ENCODE measurements at regions not wholly inside any gene's neighbourhood (a gene's known extent, or its start where the extent isn't known, plus 50 kb on each side); places are given as distances from the start of the nearest gene placed in this dataset.

DNA sequence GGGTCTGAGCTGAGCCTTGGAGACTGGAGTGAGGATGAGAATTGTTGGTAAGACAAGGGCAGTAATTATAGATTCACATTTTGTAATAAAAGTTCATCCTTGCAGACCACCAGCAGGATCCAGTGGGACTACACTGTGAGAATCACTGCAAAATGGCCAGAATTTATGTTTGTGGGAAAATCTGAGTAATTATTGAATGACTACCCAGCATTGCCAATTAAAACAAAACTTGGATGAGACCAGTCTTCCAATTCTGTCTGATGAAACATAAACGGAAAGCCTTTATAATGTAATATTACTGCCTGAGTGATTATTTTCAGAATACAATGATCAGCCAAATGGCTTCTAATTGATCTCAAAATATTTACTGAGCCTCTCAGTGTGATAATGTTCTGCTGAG, 323.3 kb upstream of the C2CD4B start:
- Mint-ChIP-seq H3K36me3 (ENCODE audit: low read depth) (no peaks in the 10 kb centered on the region), H3K27ac (ENCODE audit: unreplicated experiment) (no peak overlapping the region), H3K4me3 (ENCODE audit: unreplicated experiment) (no peak overlapping the region), H3K27me3 (ENCODE audit: low read depth) (no peaks in the 10 kb centered on the region), H3K9me3 (ENCODE audit: low read depth) (no peaks in the 10 kb centered on the region), H3K4me1 (ENCODE audit: low read depth) (peaks cover 34% of the 10 kb centered on the region)
- TF ChIP-seq, protein P1, sequence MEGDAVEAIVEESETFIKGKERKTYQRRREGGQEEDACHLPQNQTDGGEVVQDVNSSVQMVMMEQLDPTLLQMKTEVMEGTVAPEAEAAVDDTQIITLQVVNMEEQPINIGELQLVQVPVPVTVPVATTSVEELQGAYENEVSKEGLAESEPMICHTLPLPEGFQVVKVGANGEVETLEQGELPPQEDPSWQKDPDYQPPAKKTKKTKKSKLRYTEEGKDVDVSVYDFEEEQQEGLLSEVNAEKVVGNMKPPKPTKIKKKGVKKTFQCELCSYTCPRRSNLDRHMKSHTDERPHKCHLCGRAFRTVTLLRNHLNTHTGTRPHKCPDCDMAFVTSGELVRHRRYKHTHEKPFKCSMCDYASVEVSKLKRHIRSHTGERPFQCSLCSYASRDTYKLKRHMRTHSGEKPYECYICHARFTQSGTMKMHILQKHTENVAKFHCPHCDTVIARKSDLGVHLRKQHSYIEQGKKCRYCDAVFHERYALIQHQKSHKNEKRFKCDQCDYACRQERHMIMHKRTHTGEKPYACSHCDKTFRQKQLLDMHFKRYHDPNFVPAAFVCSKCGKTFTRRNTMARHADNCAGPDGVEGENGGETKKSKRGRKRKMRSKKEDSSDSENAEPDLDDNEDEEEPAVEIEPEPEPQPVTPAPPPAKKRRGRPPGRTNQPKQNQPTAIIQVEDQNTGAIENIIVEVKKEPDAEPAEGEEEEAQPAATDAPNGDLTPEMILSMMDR (IDR thresholded peaks at IDR 0.05) = no peak
- DNase-seq (ENCODE audit: low spot score) = no peak

DNA sequence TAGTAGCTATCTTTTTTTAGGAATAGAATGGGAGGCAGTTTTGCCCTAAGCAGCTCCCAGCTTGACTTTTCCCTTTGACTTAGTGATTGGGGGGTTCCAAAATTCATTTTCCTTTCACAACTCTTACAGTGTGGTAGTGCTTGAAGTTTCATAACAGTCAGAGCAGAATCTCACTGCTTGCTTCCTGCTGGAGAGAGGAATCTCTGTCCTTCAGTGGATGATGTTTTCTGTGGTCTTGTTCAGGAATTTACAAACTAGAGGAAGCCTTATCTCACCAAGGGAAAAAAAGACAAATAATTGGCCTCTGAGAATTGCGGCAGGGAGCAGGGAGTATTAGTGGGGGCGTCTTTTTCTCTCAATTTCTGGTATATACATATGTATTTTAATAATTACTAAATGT, 326.6 kb upstream of the C2CD4B start:
- H3K4me1 Mint-ChIP-seq (ENCODE audit: low read depth) = peaks cover 16% of the 10 kb centered on the region
- no peaks in the 10 kb centered on the region for H3K9me3 Mint-ChIP-seq (ENCODE audit: low read depth)
- no peaks in the 10 kb centered on the region for H3K36me3 Mint-ChIP-seq (ENCODE audit: low read depth)
- TF ChIP-seq, protein P1 (IDR thresholded peaks at IDR 0.05) = no peak
- H3K27ac Mint-ChIP-seq (ENCODE audit: unreplicated experiment) = no peak overlapping the region
- DNase-seq (ENCODE audit: low spot score) = no peak
- H3K27me3 Mint-ChIP-seq (ENCODE audit: low read depth) = no peaks in the 10 kb centered on the region
- H3K4me3 Mint-ChIP-seq (ENCODE audit: unreplicated experiment) = no peak overlapping the region

DNA sequence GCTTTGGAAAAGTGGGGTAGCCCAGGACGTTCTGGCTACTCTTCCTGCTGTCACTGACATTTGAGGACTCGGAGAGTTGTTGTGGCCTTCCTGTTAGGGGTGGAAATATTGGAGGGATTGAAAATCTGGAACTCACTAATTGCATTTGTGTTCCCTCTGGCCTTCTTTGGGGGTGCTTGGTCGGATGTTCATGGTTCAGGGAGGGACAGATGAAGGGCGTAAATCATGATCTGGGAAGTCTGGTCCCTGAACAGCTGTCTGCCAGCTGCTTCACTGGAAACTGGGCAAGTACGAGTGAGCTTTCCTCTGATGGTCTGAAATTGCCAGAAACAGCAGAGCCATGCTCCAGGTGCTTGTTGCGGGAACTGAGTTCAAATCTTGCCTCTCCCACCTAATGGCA, 327.8 kb upstream of the C2CD4B start:
- no peak overlapping the region for H3K4me3 Mint-ChIP-seq (ENCODE audit: unreplicated experiment)
- TF ChIP-seq, protein P1 (IDR thresholded peaks at IDR 0.05) = no peak
- H3K36me3 Mint-ChIP-seq (ENCODE audit: low read depth) = no peaks in the 10 kb centered on the region
- no peaks in the 10 kb centered on the region for H3K27me3 Mint-ChIP-seq (ENCODE audit: low read depth)
- peaks cover 20% of the 10 kb centered on the region for H3K4me1 Mint-ChIP-seq (ENCODE audit: low read depth)
- H3K9me3 Mint-ChIP-seq (ENCODE audit: low read depth) = no peaks in the 10 kb centered on the region
- no peak overlapping the region for H3K27ac Mint-ChIP-seq (ENCODE audit: unreplicated experiment)
- no peak for DNase-seq (ENCODE audit: low spot score)

DNA sequence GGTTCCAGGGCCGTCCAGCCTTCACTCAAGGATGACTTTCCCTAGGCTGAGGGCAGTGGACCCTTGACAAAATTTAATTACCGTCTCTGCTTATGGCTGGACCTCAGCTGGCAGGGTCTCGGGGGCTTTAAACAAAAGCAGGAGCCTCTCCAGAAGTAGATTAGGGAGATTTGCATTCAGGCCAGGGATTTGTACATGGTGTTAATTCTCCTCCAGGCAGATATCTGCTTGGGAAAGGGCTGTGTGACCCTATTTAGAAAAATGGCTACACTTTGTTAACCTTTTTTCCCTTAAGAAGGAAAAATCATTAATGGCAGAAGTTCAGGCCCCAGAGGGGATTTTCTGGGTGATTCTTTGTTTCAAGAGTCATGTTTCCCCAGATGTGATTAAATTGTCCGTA, 329.1 kb upstream of the C2CD4B start:
- Mint-ChIP-seq H3K27ac (ENCODE audit: unreplicated experiment) (no peak overlapping the region), H3K27me3 (ENCODE audit: low read depth) (no peaks in the 10 kb centered on the region), H3K9me3 (ENCODE audit: low read depth) (no peaks in the 10 kb centered on the region), H3K4me1 (ENCODE audit: low read depth) (peaks cover 25% of the 10 kb centered on the region), H3K36me3 (ENCODE audit: low read depth) (no peaks in the 10 kb centered on the region), H3K4me3 (ENCODE audit: unreplicated experiment) (no peak overlapping the region)
- TF ChIP-seq, protein P1 (IDR thresholded peaks at IDR 0.05) = no peak
- no peak for DNase-seq (ENCODE audit: low spot score)

DNA sequence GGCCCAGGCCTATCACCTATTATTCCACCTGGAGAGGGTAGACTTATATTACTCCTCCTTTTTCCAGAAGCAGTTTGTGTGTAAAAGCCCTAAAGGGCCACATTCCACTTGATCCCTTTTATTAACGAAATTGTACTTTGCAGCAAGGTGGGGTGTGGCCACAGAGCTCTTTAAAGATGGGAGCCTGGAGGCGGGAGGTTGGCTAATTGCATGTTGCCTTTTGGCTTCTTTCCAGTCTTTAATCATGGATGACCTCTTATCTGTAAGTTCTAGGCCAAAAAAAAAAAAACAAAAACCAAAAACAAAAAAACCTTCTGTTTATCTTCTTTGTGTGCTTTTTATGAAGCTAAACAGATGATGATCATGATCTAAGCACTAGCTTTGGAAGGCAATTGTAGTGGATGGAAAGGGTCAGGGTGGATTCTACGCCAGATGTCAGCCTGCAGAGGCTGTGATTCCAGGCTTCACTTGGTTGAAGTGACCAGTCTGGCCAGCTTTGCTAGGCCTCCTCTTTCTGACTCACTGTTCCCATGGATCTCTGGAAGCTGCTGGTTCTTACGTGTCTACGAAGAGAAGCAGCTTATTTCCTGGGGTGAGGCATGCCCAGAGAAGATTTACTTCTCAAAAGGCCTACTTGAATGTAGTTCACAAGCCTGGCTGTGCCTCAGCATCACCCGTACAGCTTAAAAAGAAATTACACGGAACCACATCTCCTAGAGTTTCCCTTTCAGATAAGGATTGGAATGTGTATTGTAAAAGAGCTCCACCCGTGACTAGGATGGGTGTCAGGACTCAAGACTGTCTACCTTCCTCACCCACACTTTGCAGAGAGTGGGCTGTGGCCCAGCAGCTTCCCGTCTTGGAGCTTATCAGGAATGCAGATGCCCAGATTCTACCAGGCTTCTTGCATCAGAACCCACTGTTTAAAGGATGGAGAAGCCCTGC, 330.9 kb upstream of the C2CD4B start:
- no peak overlapping the region for H3K27ac Mint-ChIP-seq (ENCODE audit: unreplicated experiment)
- TF ChIP-seq, protein P1 (IDR thresholded peaks at IDR 0.05) = no peak
- no peaks in the 10 kb centered on the region for H3K9me3 Mint-ChIP-seq (ENCODE audit: low read depth)
- H3K4me3 Mint-ChIP-seq (ENCODE audit: unreplicated experiment) = no peak overlapping the region
- no peaks in the 10 kb centered on the region for H3K36me3 Mint-ChIP-seq (ENCODE audit: low read depth)
- peaks cover 27% of the 10 kb centered on the region for H3K4me1 Mint-ChIP-seq (ENCODE audit: low read depth)
- no peaks in the 10 kb centered on the region for H3K27me3 Mint-ChIP-seq (ENCODE audit: low read depth)
- no peak for DNase-seq (ENCODE audit: low spot score)

All from chondrocyte (in vitro differentiated cells).